H9 (cell line): ENCODE measurements at regions not wholly inside any gene's neighbourhood (a gene's known extent, or its start where the extent isn't known, plus 50 kb on each side); places are given as distances from the start of the nearest gene placed in this dataset.

ENCODE experiments used
- DNase-seq: peaks from one replicate; pipeline ENCODE4 v3.0.0-alpha.2; 2017
- H2AFZ ChIP-seq: one replicate; pipeline ENCODE4 v1.6.1; 2013; ENCODE audit warnings: mild to moderate bottlenecking, low read length, control low read depth, moderate library complexity
- H2AK5ac ChIP-seq: 2 replicates; pipeline ENCODE4 v1.6.1; 2013; ENCODE audit warnings: low read length, control low read depth, mixed read lengths; ENCODE audit not compliant: insufficient read length
- H2BK120ac ChIP-seq: one replicate; pipeline ENCODE4 v1.6.1; 2013; ENCODE audit warnings: low read depth, mild to moderate bottlenecking, low read length, control low read depth, inconsistent platforms; ENCODE audit not compliant: poor library complexity, severe bottlenecking
- H2BK12ac ChIP-seq: 2 replicates; pipeline ENCODE4 v1.6.1; 2013; ENCODE audit warnings: low read length, control low read depth, mixed read lengths, low read depth; ENCODE audit not compliant: insufficient read length
- H2BK15ac ChIP-seq: 2 replicates; pipeline ENCODE4 v1.6.1; 2013; ENCODE audit warnings: low read depth, low read length, control low read depth
- H2BK20ac ChIP-seq: one replicate; pipeline ENCODE4 v1.6.1; 2013; ENCODE audit warnings: low read depth, mild to moderate bottlenecking, low read length, control low read depth, inconsistent platforms; ENCODE audit not compliant: poor library complexity, severe bottlenecking
- H2BK5ac ChIP-seq: 2 replicates; pipeline ENCODE4 v1.6.1; 2013; ENCODE audit warnings: low read length, control low read depth, mixed read lengths; ENCODE audit not compliant: insufficient read length
- H3K14ac ChIP-seq: 2 replicates; pipeline ENCODE4 v1.6.1; 2013; ENCODE audit warnings: low read length, control low read depth; ENCODE audit not compliant: insufficient read depth
- H3K18ac ChIP-seq: 2 replicates; pipeline ENCODE4 v1.6.1; 2013; ENCODE audit warnings: low read depth, mild to moderate bottlenecking, mixed read lengths, low read length, control low read depth; ENCODE audit not compliant: insufficient read length
- H3K23ac ChIP-seq: 2 replicates; pipeline ENCODE4 v1.6.1; 2013; ENCODE audit warnings: low read length, control low read depth, mixed read lengths, low read depth; ENCODE audit not compliant: insufficient read length
- H3K23me2 ChIP-seq: 2 replicates; pipeline ENCODE4 v1.6.1; 2013; ENCODE audit warnings: low read depth, mild to moderate bottlenecking, mixed read lengths, low read length, control low read depth; ENCODE audit not compliant: insufficient read length, poor library complexity, severe bottlenecking
- H3K27ac ChIP-seq: 2 replicates; pipeline ENCODE4 v1.5.1; 2013; ENCODE audit warnings: low read length, control low read depth, mixed read lengths, low read depth; ENCODE audit not compliant: insufficient read length
- H3K27me3 ChIP-seq: 2 replicates; pipeline ENCODE4 v1.6.1; 2013; ENCODE audit warnings: low read length, control low read depth, inconsistent platforms; ENCODE audit not compliant: insufficient read depth
- H3K4ac ChIP-seq: 2 replicates; pipeline ENCODE4 v1.6.1; 2013; ENCODE audit warnings: low read depth, mild to moderate bottlenecking, control low read depth, inconsistent platforms, low read length, moderate library complexity
- H3K4me1 ChIP-seq: 2 replicates; pipeline ENCODE4 v1.6.1; 2013; ENCODE audit warnings: low read length, control low read depth, inconsistent platforms; ENCODE audit not compliant: insufficient read depth
- H3K4me2 ChIP-seq: 2 replicates; pipeline ENCODE4 v1.6.1; 2013; ENCODE audit warnings: low read length, control low read depth, mixed read lengths; ENCODE audit not compliant: insufficient read length, insufficient read depth
- H3K56ac ChIP-seq: 2 replicates; pipeline ENCODE4 v1.6.1; 2013; ENCODE audit warnings: low read depth, mild to moderate bottlenecking, mixed read lengths, low read length, control low read depth; ENCODE audit not compliant: insufficient read length
- H3K79me1 ChIP-seq: 2 replicates; pipeline ENCODE4 v1.6.1; 2013; ENCODE audit warnings: low read depth, mild to moderate bottlenecking, moderate library complexity, low read length, control low read depth, inconsistent platforms; ENCODE audit not compliant: insufficient read depth, poor library complexity, severe bottlenecking
- H3K79me2 ChIP-seq: 2 replicates; pipeline ENCODE4 v1.6.1; 2013; ENCODE audit warnings: low read length, control low read depth, inconsistent platforms; ENCODE audit not compliant: insufficient read depth
- H3K9ac ChIP-seq: 2 replicates; pipeline ENCODE4 v1.6.1; 2013; ENCODE audit warnings: low read length, control low read depth, mixed read lengths; ENCODE audit not compliant: insufficient read length; ENCODE audit errors: extremely low read depth
- H3K9me3 ChIP-seq: one replicate; pipeline ENCODE4 v1.6.1; 2013; ENCODE audit warnings: low read depth, low read length, inconsistent platforms; ENCODE audit not compliant: control insufficient read depth
- H3T11ph ChIP-seq: one replicate; pipeline ENCODE4 v1.6.1; 2013; ENCODE audit warnings: mild to moderate bottlenecking, low read length, control low read depth, inconsistent platforms
- H4K20me1 ChIP-seq: one replicate; pipeline ENCODE4 v1.6.1; 2013; ENCODE audit not compliant: control insufficient read depth, insufficient read length, insufficient read depth
- H4K5ac ChIP-seq: 2 replicates; pipeline ENCODE4 v1.6.1; 2013; ENCODE audit warnings: low read depth, mild to moderate bottlenecking, mixed read lengths, low read length, control low read depth; ENCODE audit not compliant: insufficient read length
- H4K8ac ChIP-seq: replicated peaks from 2 replicates; pipeline ENCODE4 v1.6.1; 2013; ENCODE audit warnings: low read length, control low read depth, mixed read lengths, low read depth; ENCODE audit not compliant: insufficient read length
- H4K91ac ChIP-seq: 2 replicates; pipeline ENCODE4 v1.6.1; 2013; ENCODE audit warnings: low read depth, mild to moderate bottlenecking, moderate library complexity, mixed read lengths, low read length, control low read depth; ENCODE audit not compliant: insufficient read length
- H3K27ac Mint-ChIP-seq, 3 experiments: 2 replicates in 2 of 3; 3 replicates in 1 of 3; pipeline ENCODE4 v1.8.0; 2020 to 2021; ENCODE audit warnings: mixed read lengths in 3 of 3, mild to moderate bottlenecking in 1 of 3, moderate library complexity in 1 of 3
- H3K27me3 Mint-ChIP-seq: 2 replicates; pipeline ENCODE4 v1.8.0; 2021; ENCODE audit warnings: low read depth, mild to moderate bottlenecking, moderate library complexity, mixed read lengths
- H3K36me3 Mint-ChIP-seq, 3 experiments: 2 replicates in 2 of 3; 3 replicates in 1 of 3; pipeline ENCODE4 v1.8.0; 2020 to 2021; ENCODE audit warnings: low read depth in 3 of 3, mixed read lengths in 3 of 3; ENCODE audit not compliant: insufficient read depth in 1 of 3
- H3K4me1 Mint-ChIP-seq, 2 experiments: 2 replicates each; pipeline ENCODE4 v1.8.0; 2020; ENCODE audit warnings: mixed read lengths in 2 of 2
- H3K4me3 Mint-ChIP-seq, 2 experiments: 2 replicates in 1 of 2; 3 replicates in 1 of 2; pipeline ENCODE4 v1.8.0; 2020 to 2021; ENCODE audit warnings: mild to moderate bottlenecking in 2 of 2, mixed read lengths in 2 of 2, moderate library complexity in 1 of 2
- H3K9me3 Mint-ChIP-seq, 2 experiments: 2 replicates in 1 of 2; 3 replicates in 1 of 2; pipeline ENCODE4 v1.8.0; 2020; ENCODE audit warnings: mild to moderate bottlenecking in 2 of 2, mixed read lengths in 2 of 2, moderate library complexity in 1 of 2
- WGBS: extraction: QIAGEN DNeasy Blood & Tissue Kit; methylation state at CpG from one replicate; pipeline ENCODE4 v1.1.7; 2013; ENCODE audit warnings: missing lambda C conversion rate, low lambda C conversion rate, mixed read lengths; ENCODE audit not compliant: insufficient read length; ENCODE audit errors: extremely low coverage; 5-methylcytosine and 5-hydroxymethylcytosine counted together
- TF ChIP-seq, protein P1 (sequence below): fragments of 200-600 bp; sonication (generic); conservative IDR thresholded peaks from 3 replicates; pipeline ENCODE4 v1.8.0; 2021; ENCODE audit warnings: antibody characterized with exemption, mild to moderate bottlenecking

DNA sequence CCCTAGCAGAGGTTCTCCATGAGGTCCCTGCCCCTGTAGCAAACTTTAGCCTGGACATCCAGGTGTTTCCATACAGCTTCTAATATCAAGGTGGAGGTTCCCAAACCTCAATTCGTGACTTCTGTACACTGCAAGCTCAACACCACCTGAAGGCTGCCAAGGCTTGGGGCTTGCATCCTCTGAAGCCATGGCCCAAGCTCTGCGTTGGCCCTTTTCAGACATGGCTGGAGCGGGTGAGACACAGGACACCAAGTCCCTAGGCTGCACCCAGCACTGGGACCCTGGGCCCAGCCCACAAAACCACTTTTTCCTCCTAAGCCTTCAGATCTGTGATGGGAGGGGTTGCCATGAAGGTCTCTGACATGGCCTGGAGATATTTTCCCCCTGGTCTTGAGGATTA, 1292.0 kb downstream of the CDH8 start:
- Mint-ChIP-seq H3K36me3 (no peaks in the 10 kb centered on the region), H3K27ac (no peak overlapping the region), H3K4me3 (no peak overlapping the region), H3K9me3 (no peaks in the 10 kb centered on the region; a peak in 2 of 5 replicates), H3K4me1 (peaks cover 8 to 13% of the 10 kb centered on the region in 2 experiments; a peak in 3 of 4 replicates), H3K27me3 (no peaks in the 10 kb centered on the region)
- Histone ChIP-seq H3K14ac (no peak overlapping the region; the same call in 1 of the 2 replicates), H2BK12ac (no peak overlapping the region), H2BK5ac (no peak overlapping the region), H2AFZ (no peak overlapping the region), H3K4ac (no peak overlapping the region), H3K27ac (no peak overlapping the region), H4K5ac (no peak overlapping the region), H4K91ac (no peak overlapping the region), H3K79me2 (no peaks in the 10 kb centered on the region), H3K4me2 (no peak overlapping the region), H3K27me3 (no peaks in the 10 kb centered on the region), H3K56ac (no peak overlapping the region), H3K79me1 (no peaks in the 10 kb centered on the region), H2AK5ac (no peak overlapping the region), H3K9me3 (no peaks in the 10 kb centered on the region), H3K4me1 (no peaks in the 10 kb centered on the region), H3T11ph (no peak overlapping the region), H2BK15ac (no peak overlapping the region), H3K23me2 (no peaks in the 10 kb centered on the region), H3K18ac (no peak overlapping the region), H3K9ac (no peak overlapping the region), H2BK120ac (no peak overlapping the region), H4K20me1 (no peaks in the 10 kb centered on the region), H4K8ac (no peak overlapping the region), H3K23ac (no peak overlapping the region), H2BK20ac (no peak overlapping the region)
- TF ChIP-seq, protein P1, sequence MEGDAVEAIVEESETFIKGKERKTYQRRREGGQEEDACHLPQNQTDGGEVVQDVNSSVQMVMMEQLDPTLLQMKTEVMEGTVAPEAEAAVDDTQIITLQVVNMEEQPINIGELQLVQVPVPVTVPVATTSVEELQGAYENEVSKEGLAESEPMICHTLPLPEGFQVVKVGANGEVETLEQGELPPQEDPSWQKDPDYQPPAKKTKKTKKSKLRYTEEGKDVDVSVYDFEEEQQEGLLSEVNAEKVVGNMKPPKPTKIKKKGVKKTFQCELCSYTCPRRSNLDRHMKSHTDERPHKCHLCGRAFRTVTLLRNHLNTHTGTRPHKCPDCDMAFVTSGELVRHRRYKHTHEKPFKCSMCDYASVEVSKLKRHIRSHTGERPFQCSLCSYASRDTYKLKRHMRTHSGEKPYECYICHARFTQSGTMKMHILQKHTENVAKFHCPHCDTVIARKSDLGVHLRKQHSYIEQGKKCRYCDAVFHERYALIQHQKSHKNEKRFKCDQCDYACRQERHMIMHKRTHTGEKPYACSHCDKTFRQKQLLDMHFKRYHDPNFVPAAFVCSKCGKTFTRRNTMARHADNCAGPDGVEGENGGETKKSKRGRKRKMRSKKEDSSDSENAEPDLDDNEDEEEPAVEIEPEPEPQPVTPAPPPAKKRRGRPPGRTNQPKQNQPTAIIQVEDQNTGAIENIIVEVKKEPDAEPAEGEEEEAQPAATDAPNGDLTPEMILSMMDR: no peak
- WGBS: no CpG with 5 or more reads among the region's 3 CpGs
- DNase-seq: no peak
